HCT116 (cell line): ENCODE measurements at regions not wholly inside any gene's neighbourhood (a gene's known extent, or its start where the extent isn't known, plus 50 kb on each side); places are given as distances from the start of the nearest gene placed in this dataset.

Experiments used
- ATAC-seq: fragments of 200-7000 bp; cut with Tn5 transposase; 2 replicates; pipeline ENCODE4 v1.9.1; 2020; ENCODE audit warnings: mild to moderate bottlenecking, moderate library complexity
- BruUV-seq: library from RNA; stranded (reverse); fragments of 400-500 nt; replicated peaks from 2 replicates; lab custom pipeline; 2021; lab: Mats Ljungman, UMichigan
- CTCF ChIA-PET: fragments of 300-600 bp; sonication (Branson Sonifier 250); formaldehyde crosslinking; loops from one replicate; lab custom pipeline; 2021; ENCODE audit warnings: antibody characterized with exemption; lab: Charles Lee
- POLR2A ChIA-PET: fragments of 300-600, 350-600 bp; sonication (Branson Sonifier 250); formaldehyde crosslinking; loops from one replicate; lab custom pipeline; 2021; ENCODE audit warnings: antibody characterized with exemption; lab: Charles Lee
- RAD21 ChIA-PET, 2 experiments: fragments of 300-600 bp; sonication (Branson Sonifier 250); formaldehyde crosslinking; loops; one replicate each; lab custom pipeline; 2023; ENCODE audit warnings: low total read pairs in 2 of 2; ENCODE audit not compliant: uncharacterized antibody in 2 of 2, unreplicated experiment in 2 of 2, low non-redundant PET in 1 of 2; lab: Charles Lee
- DNase-seq: peaks from one replicate; pipeline ENCODE4 v3.0.0-alpha.2; 2010; ENCODE audit warnings: low read depth, low spot score
- H2AFZ ChIP-seq: fragments of 200-600 bp; shearing (Covaris generic), sonication (generic); 2 replicates; pipeline ENCODE4 v1.6.1; 2017; ENCODE audit warnings: low read depth, mixed run types, mixed read lengths, antibody characterized with exemption, low read length; ENCODE audit not compliant: poor library complexity, severe bottlenecking
- H3K27ac ChIP-seq: 2 replicates; pipeline ENCODE4 v1.5.1; 2012; ENCODE audit warnings: low read depth, low read length
- H3K27me3 ChIP-seq: fragments of 200-600 bp; sonication (generic); 2 replicates; pipeline ENCODE4 v1.6.1; 2016; ENCODE audit warnings: mixed run types, low read length, mixed read lengths; ENCODE audit not compliant: insufficient read depth
- H3K36me3 ChIP-seq, 2 experiments: fragments of 200-500 bp in 1 of 2; fragments of 200-600 bp in 1 of 2; sonication (Bioruptor generic) in 1 of 2; sonication (generic) in 1 of 2; 2 replicates each; pipeline versions ENCODE4 v1.5.1 to v1.6.1; 2014 to 2016; ENCODE audit warnings: low read length in 2 of 2, inconsistent platforms in 1 of 2, mixed read lengths in 1 of 2, mixed run types in 1 of 2; ENCODE audit not compliant: insufficient read depth in 2 of 2, control insufficient read depth in 1 of 2
- H3K4me1 ChIP-seq, 2 experiments: fragments of 200-600 bp in 1 of 2; sonication (generic) in 1 of 2; 2 replicates each; pipeline versions ENCODE4 v1.5.1 to v1.6.1; 2012 to 2017; ENCODE audit warnings: low read length in 2 of 2, inconsistent platforms in 1 of 2, mild to moderate bottlenecking in 1 of 2, mixed read lengths in 1 of 2, mixed run types in 1 of 2, moderate library complexity in 1 of 2; ENCODE audit not compliant: insufficient read depth in 2 of 2, control insufficient read depth in 1 of 2
- H3K4me2 ChIP-seq: fragments of 200-600 bp; sonication (generic); 2 replicates; pipeline ENCODE4 v1.6.1; 2017; ENCODE audit warnings: mixed run types, low read length, mixed read lengths
- H3K4me3 ChIP-seq, 2 experiments: fragments of 200-600 bp in 1 of 2; sonication (generic) in 1 of 2; replicated peaks in 1 of 2; 2 replicates each; pipeline ENCODE4 v1.5.1; 2011 to 2016; ENCODE audit warnings: low read length in 2 of 2, control low read depth in 1 of 2, low read depth in 1 of 2, mild to moderate bottlenecking in 1 of 2, mixed read lengths in 1 of 2, mixed run types in 1 of 2
- H3K79me2 ChIP-seq: fragments of 200-600 bp; sonication (generic); 2 replicates; pipeline ENCODE4 v1.6.1; 2017; ENCODE audit warnings: mild to moderate bottlenecking, mixed run types, low read length, moderate library complexity, mixed read lengths; ENCODE audit not compliant: insufficient read depth
- H3K9ac ChIP-seq: fragments of 200-600 bp; sonication (generic); 2 replicates; pipeline ENCODE4 v1.6.1; 2016; ENCODE audit warnings: low read length, mixed read lengths
- H3K9me2 ChIP-seq: fragments of 200-600 bp; sonication (generic), shearing (Covaris generic); 2 replicates; pipeline ENCODE4 v1.6.1; 2017; ENCODE audit warnings: mixed run types, mild to moderate bottlenecking, moderate library complexity; ENCODE audit not compliant: insufficient read depth
- H3K9me3 ChIP-seq, 2 experiments: fragments of 200-500 bp in 1 of 2; fragments of 200-600 bp in 1 of 2; sonication (Bioruptor generic) in 1 of 2; sonication (generic) in 1 of 2; 2 replicates each; pipeline ENCODE4 v1.6.1; 2014 to 2017; ENCODE audit warnings: low read length in 2 of 2, mixed read lengths in 2 of 2, inconsistent platforms in 1 of 2, low read depth in 1 of 2, mild to moderate bottlenecking in 1 of 2, mixed run types in 1 of 2, moderate library complexity in 1 of 2; ENCODE audit not compliant: control insufficient read depth in 1 of 2, insufficient read depth in 1 of 2
- H4K20me1 ChIP-seq: fragments of 200-600 bp; sonication (generic), shearing (Covaris generic); 2 replicates; pipeline ENCODE4 v1.6.1; 2017; ENCODE audit warnings: mixed run types, mild to moderate bottlenecking, moderate library complexity; ENCODE audit not compliant: insufficient read depth
- CEBPB ChIP-seq: IDR thresholded peaks from 2 replicates; pipeline ENCODE4 v1.6.1; 2012; ENCODE audit warnings: low read depth
- CTCF ChIP-seq, 3 experiments: fragments of 200-600 bp in 1 of 3; sonication (generic) in 1 of 3; IDR thresholded peaks in 2 of 3; conservative IDR thresholded peaks in 1 of 3; 2 replicates each; pipeline ENCODE4 v1.5.1; 2012 to 2017; ENCODE audit warnings: low read depth in 2 of 3, low read length in 2 of 3, antibody characterized with exemption in 1 of 3, borderline replicate concordance in 1 of 3, control low read depth in 1 of 3, mild to moderate bottlenecking in 1 of 3, mixed read lengths in 1 of 3, mixed run types in 1 of 3, moderate library complexity in 1 of 3; ENCODE audit not compliant: insufficient read depth in 1 of 3
- EZH2 ChIP-seq: fragments of 200-600 bp; sonication (generic); IDR thresholded peaks from 2 replicates; pipeline ENCODE4 v1.6.1; 2017; ENCODE audit warnings: antibody characterized with exemption, mixed run types
- MAX ChIP-seq: IDR thresholded peaks from 2 replicates; pipeline ENCODE4 v1.6.1; 2012
- RAD21 ChIP-seq: IDR thresholded peaks from 2 replicates; pipeline ENCODE4 v1.6.1; 2012; ENCODE audit warnings: low read depth, mild to moderate bottlenecking
- REST ChIP-seq: IDR thresholded peaks from 2 replicates; pipeline ENCODE4 v1.6.1; 2012; ENCODE audit warnings: low read depth
- SP1 ChIP-seq: IDR thresholded peaks from 2 replicates; pipeline ENCODE4 v1.6.1; 2012; ENCODE audit warnings: low read depth
- YY1 ChIP-seq: IDR thresholded peaks from 2 replicates; pipeline ENCODE4 v1.6.1; 2011; ENCODE audit warnings: low read length, low read depth, moderate library complexity, mild to moderate bottlenecking; ENCODE audit not compliant: insufficient replicate concordance; ENCODE audit errors: extremely low read depth
- ZBTB33 ChIP-seq: IDR thresholded peaks from 2 replicates; pipeline ENCODE4 v1.6.1; 2011; ENCODE audit warnings: mild to moderate bottlenecking, low read length, moderate library complexity; ENCODE audit not compliant: insufficient replicate concordance; ENCODE audit errors: extremely low read depth
- intact Hi-C: fragments of 100-400 bp; cut with micrococcal nuclease; formaldehyde crosslinking; loops from 2 replicates; pipeline ENCODE4 v1.10.0; 2022

- H4K20me1 ChIP-seq = no peaks in the 10 kb centered on the region
- H2AFZ ChIP-seq = no peak overlapping the region
- H3K4me2 ChIP-seq = no peak overlapping the region
- no peak overlapping the region for H3K4me3 ChIP-seq
- no peaks in the 10 kb centered on the region for H3K27me3 ChIP-seq
- no peak overlapping the region for H3K9ac ChIP-seq
- no TSS peak for BruUV-seq
- DNase-seq = no peak
- no peak for ATAC-seq
- intact Hi-C loops = no loop called here
- ChIA-PET RAD21 (no interaction called here), CTCF (no interaction called here), POLR2A (no interaction called here)
- H3K27ac ChIP-seq = no peak overlapping the region
- no peaks in the 10 kb centered on the region for H3K36me3 ChIP-seq
- no peak for TF ChIP-seq ZBTB33
- no peak for TF ChIP-seq RAD21
- TF ChIP-seq, all 23 proteins: peak for 0
- Histone ChIP-seq H3K79me2 (no peaks in the 10 kb centered on the region), H3K9me3 (peaks cover 4 to 8% of the 10 kb centered on the region in 2 experiments; a peak in 2 of 4 replicates), H3K4me1 (no peaks in the 10 kb centered on the region), H3K9me2 (no peaks in the 10 kb centered on the region)
These were observed 143.1 kb downstream of the ZNF737 start for GRCh38 chr19:20422216-20423205.

GRCh38 chr19:20416661-20417060, 148.9 kb downstream of the ZNF737 start:
- intact Hi-C loops = no loop called here
- Histone ChIP-seq H2AFZ (no peak overlapping the region), H3K27ac (no peak overlapping the region), H3K4me3 (no peak overlapping the region), H3K4me2 (no peak overlapping the region), H3K27me3 (no peaks in the 10 kb centered on the region), H3K9me2 (no peaks in the 10 kb centered on the region), H3K36me3 (no peaks in the 10 kb centered on the region), H3K4me1 (no peaks in the 10 kb centered on the region), H3K9me3 (peaks cover 7 to 11% of the 10 kb centered on the region in 2 experiments; a peak in 2 of 4 replicates), H3K79me2 (no peaks in the 10 kb centered on the region), H3K9ac (no peak overlapping the region), H4K20me1 (no peaks in the 10 kb centered on the region)
- ATAC-seq = no peak
- BruUV-seq = no TSS peak
- ChIA-PET RAD21 (no interaction called here), CTCF (no interaction called here), POLR2A (no interaction called here)
- DNase-seq = no peak
- TF ChIP-seq RAD21 = no peak
- TF ChIP-seq CEBPB = no peak
- no peak for TF ChIP-seq CTCF (IDR thresholded peaks at IDR 0.05 in 2 of 3, conservative IDR thresholded peaks at IDR 0.05 in 1 of 3; ENCODE audit: borderline replicate concordance in 1 of 3, insufficient read depth in 1 of 3, low read depth in 2 of 3, low read length in 2 of 3)
- TF ChIP-seq SP1 = no peak
- no peak for TF ChIP-seq REST
- no peak for TF ChIP-seq EZH2
- no peak for TF ChIP-seq MAX
- no peak for TF ChIP-seq YY1
